ENCODE measurements at regions not wholly inside any gene's neighbourhood (a gene's known extent, or its start where the extent isn't known, plus 50 kb on each side); places are given as distances from the start of the nearest gene placed in this dataset.

DNA sequence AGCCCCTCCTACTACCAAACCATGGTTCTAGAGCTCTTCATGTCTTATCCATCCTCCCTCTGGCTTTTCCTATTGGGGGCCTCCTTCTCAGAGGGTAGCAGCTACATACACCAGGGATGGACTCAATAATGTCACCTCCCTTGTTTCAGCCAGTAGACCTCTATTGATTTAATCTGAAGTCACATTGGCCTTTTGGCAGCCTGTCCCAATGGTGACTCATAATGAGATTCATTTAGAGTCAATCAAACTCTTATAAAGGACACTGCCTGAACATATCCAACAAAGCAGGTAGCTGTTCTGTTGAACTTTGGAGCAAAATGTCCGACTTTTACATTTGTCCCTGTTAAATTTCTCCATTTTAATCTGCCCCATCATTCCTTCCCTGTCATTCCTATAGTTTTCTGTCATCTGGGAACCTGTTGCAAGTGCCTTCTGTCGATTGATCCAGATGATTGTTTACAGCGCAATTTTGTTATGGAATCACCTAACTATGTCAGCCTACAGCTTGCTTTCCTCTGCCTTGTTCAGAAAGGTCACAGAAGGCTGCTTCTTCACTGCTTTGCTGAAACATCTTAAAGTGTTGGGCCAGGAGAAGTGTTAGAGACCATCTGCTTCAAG is 105.9 kb downstream of the ETS2 start:
- TF ChIP-seq TEAD4 (IDR thresholded peaks at IDR 0.05) (no peak), CEBPB (IDR thresholded peaks at IDR 0.05) (no peak), CREB1 (IDR thresholded peaks at IDR 0.05; ENCODE audit: low read depth) (no peak), RAD21 (IDR thresholded peaks at IDR 0.05; ENCODE audit: low read depth) (no peak), NFIC (IDR thresholded peaks at IDR 0.05) (no peak), FOXM1 (IDR thresholded peaks at IDR 0.05; ENCODE audit: borderline replicate concordance, low read depth) (no peak), ZBTB7A (IDR thresholded peaks at IDR 0.05; ENCODE audit: low read depth) (no peak), EGR1 (IDR thresholded peaks at IDR 0.05) (no peak), YY1 (IDR thresholded peaks at IDR 0.05; ENCODE audit: low read depth) (no peak), TAF1 (IDR thresholded peaks at IDR 0.05; ENCODE audit: low read depth) (no peak), EP300 (IDR thresholded peaks at IDR 0.05; ENCODE audit: borderline replicate concordance) (no peak)
- TF ChIP-seq, protein P1, sequence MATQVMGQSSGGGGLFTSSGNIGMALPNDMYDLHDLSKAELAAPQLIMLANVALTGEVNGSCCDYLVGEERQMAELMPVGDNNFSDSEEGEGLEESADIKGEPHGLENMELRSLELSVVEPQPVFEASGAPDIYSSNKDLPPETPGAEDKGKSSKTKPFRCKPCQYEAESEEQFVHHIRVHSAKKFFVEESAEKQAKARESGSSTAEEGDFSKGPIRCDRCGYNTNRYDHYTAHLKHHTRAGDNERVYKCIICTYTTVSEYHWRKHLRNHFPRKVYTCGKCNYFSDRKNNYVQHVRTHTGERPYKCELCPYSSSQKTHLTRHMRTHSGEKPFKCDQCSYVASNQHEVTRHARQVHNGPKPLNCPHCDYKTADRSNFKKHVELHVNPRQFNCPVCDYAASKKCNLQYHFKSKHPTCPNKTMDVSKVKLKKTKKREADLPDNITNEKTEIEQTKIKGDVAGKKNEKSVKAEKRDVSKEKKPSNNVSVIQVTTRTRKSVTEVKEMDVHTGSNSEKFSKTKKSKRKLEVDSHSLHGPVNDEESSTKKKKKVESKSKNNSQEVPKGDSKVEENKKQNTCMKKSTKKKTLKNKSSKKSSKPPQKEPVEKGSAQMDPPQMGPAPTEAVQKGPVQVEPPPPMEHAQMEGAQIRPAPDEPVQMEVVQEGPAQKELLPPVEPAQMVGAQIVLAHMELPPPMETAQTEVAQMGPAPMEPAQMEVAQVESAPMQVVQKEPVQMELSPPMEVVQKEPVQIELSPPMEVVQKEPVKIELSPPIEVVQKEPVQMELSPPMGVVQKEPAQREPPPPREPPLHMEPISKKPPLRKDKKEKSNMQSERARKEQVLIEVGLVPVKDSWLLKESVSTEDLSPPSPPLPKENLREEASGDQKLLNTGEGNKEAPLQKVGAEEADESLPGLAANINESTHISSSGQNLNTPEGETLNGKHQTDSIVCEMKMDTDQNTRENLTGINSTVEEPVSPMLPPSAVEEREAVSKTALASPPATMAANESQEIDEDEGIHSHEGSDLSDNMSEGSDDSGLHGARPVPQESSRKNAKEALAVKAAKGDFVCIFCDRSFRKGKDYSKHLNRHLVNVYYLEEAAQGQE (IDR thresholded peaks at IDR 0.05; ENCODE audit: low read depth) = no peak
- TF ChIP-seq, protein P2, sequence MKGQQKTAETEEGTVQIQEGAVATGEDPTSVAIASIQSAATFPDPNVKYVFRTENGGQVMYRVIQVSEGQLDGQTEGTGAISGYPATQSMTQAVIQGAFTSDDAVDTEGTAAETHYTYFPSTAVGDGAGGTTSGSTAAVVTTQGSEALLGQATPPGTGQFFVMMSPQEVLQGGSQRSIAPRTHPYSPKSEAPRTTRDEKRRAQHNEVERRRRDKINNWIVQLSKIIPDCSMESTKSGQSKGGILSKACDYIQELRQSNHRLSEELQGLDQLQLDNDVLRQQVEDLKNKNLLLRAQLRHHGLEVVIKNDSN (IDR thresholded peaks at IDR 0.05) = no peak

DNA sequence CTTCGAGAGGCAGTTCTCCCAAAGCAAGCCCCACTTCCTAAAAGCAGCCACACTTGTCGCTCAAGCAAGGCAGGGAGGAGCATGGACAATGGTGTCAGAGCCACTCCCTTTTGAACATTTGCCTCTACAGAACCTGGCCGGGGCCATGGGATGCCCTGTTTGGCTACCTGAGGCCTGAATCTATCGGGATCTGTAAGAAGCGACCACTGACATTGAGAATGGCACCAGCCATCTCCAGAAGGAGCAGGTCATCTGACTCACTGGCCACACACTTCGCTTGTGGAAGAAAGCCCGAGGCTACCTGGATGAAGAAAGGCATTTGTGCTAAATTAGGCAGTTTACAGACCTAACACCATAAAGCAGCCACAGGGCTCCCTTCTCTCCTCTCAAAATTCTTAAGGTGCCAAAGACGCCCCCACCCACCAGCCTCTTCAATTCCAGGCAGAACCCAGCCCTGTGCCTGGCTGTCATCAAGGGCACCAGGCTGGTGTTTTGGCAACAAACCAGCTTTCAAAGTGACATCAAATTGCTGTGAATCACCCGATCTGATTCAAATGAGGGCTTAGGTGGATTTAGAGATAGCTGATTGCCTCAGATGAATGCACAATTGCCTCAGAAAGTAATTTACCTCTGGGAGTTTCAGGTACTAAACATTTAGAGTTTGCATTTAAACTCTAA is 104.8 kb downstream of the ETS2 start:
- TF ChIP-seq YY1 (IDR thresholded peaks at IDR 0.05; ENCODE audit: low read depth) = no peak
- TF ChIP-seq, protein P2 (IDR thresholded peaks at IDR 0.05) = no peak
- TF ChIP-seq, protein P3, sequence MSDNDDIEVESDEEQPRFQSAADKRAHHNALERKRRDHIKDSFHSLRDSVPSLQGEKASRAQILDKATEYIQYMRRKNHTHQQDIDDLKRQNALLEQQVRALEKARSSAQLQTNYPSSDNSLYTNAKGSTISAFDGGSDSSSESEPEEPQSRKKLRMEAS (IDR thresholded peaks at IDR 0.05) = 0 out of 2 replicates have a peak, but pooled peaks have one; percentile 21
- no peak for TF ChIP-seq FOXM1 (IDR thresholded peaks at IDR 0.05; ENCODE audit: borderline replicate concordance, low read depth)
- no peak for TF ChIP-seq ZBTB7A (IDR thresholded peaks at IDR 0.05; ENCODE audit: low read depth)
- TF ChIP-seq TEAD4 (IDR thresholded peaks at IDR 0.05) = no peak
- TF ChIP-seq TCF12 (IDR thresholded peaks at IDR 0.05; ENCODE audit: low read depth) = no peak
- no peak for TF ChIP-seq CREB1 (IDR thresholded peaks at IDR 0.05; ENCODE audit: low read depth)
- TF ChIP-seq, protein P1 (IDR thresholded peaks at IDR 0.05; ENCODE audit: low read depth) = no peak
- no peak for TF ChIP-seq CEBPB (IDR thresholded peaks at IDR 0.05)
- no peak for TF ChIP-seq EP300 (IDR thresholded peaks at IDR 0.05; ENCODE audit: borderline replicate concordance)
- no peak for TF ChIP-seq RAD21 (IDR thresholded peaks at IDR 0.05; ENCODE audit: low read depth)
- TF ChIP-seq NFIC (IDR thresholded peaks at IDR 0.05) = peak; percentile 60; the same call in 1 of the 2 replicates
- TF ChIP-seq TAF1 (IDR thresholded peaks at IDR 0.05; ENCODE audit: low read depth) = no peak
- 0 out of 2 replicates have a peak, but pooled peaks have one; percentile 6 for TF ChIP-seq EGR1 (IDR thresholded peaks at IDR 0.05)

DNA sequence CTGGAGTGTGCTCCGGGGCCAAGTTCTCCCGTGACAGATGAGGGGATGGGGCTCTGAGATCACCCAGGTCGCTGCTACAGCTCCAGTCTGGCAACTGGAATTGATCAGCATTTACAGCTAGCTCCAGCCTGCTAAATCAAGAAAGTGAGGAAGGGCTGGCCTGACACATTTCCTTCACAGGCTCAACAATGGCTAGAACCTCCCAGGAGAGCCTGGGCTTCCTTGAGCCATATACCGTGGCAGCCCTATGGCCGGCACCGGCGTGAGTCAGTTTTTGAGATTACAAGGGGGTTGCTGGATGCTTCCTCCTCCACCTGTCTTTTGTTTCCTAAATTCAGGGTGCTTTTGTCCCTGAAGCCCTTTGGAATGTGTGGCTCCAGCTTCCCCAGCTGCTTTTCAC is 104.2 kb downstream of the ETS2 start:
- TF ChIP-seq, protein P2 (IDR thresholded peaks at IDR 0.05) = no peak
- TF ChIP-seq CEBPB (IDR thresholded peaks at IDR 0.05) (no peak), RAD21 (IDR thresholded peaks at IDR 0.05; ENCODE audit: low read depth) (no peak), CREB1 (IDR thresholded peaks at IDR 0.05; ENCODE audit: low read depth) (no peak), TAF1 (IDR thresholded peaks at IDR 0.05; ENCODE audit: low read depth) (no peak), EP300 (IDR thresholded peaks at IDR 0.05; ENCODE audit: borderline replicate concordance) (no peak), TCF12 (IDR thresholded peaks at IDR 0.05; ENCODE audit: low read depth) (no peak), EGR1 (IDR thresholded peaks at IDR 0.05) (no peak), TEAD4 (IDR thresholded peaks at IDR 0.05) (no peak), FOXM1 (IDR thresholded peaks at IDR 0.05; ENCODE audit: borderline replicate concordance, low read depth) (no peak), ZBTB7A (IDR thresholded peaks at IDR 0.05; ENCODE audit: low read depth) (no peak)
- TF ChIP-seq, protein P1 (IDR thresholded peaks at IDR 0.05; ENCODE audit: low read depth) = no peak
- TF ChIP-seq, protein P3 (IDR thresholded peaks at IDR 0.05) = no peak; the same call in 1 of the 2 replicates

Data from Ishikawa (cell line).